Psoas muscle (tissue), 7 donors: ENCODE measurements at regions not wholly inside any gene's neighbourhood (a gene's known extent, or its start where the extent isn't known, plus 50 kb on each side); places are given as distances from the start of the nearest gene placed in this dataset.

Experiments used
- ATAC-seq, 4 donors: fragments of 200-7000 bp; cut with Tn5 transposase; one replicate each; pipeline ENCODE4 v1.9.1; 2020; ENCODE audit warnings: moderate library complexity in 3 of 4, mild to moderate bottlenecking in 2 of 4
- DNase-seq, 2 donors: peaks; one replicate each; pipeline ENCODE4 v3.0.0-alpha.2; 2020
- H3K27ac ChIP-seq: fragments of 200-600 bp; one replicate; pipeline ENCODE4 v1.8.0; 2022
- H3K27me3 ChIP-seq, 3 donors: fragments of 200-600 bp in 1 of 3; one replicate each; pipeline versions ENCODE4 v1.6.1 to v1.8.0; 2013 to 2022; ENCODE audit warnings: low read length in 2 of 3, mild to moderate bottlenecking in 2 of 3, moderate library complexity in 1 of 3; ENCODE audit not compliant: insufficient read depth in 3 of 3
- H3K36me3 ChIP-seq, 2 donors: fragments of 200-600 bp in 1 of 2; one replicate each; pipeline versions ENCODE4 v1.6.1 to v1.8.0; 2013 to 2022; ENCODE audit warnings: low read depth in 1 of 2, mild to moderate bottlenecking in 1 of 2, moderate library complexity in 1 of 2; ENCODE audit not compliant: insufficient read depth in 1 of 2
- H3K4me1 ChIP-seq: fragments of 200-600 bp; one replicate; pipeline ENCODE4 v1.8.0; 2022
- H3K4me3 ChIP-seq: fragments of 200-600 bp; one replicate; pipeline ENCODE4 v1.8.0; 2022; ENCODE audit warnings: mild to moderate bottlenecking
- H3K9me3 ChIP-seq: fragments of 200-600 bp; one replicate; pipeline ENCODE4 v1.8.0; 2022
- CTCF ChIP-seq: fragments of 200-600 bp; IDR thresholded peaks from one replicate; pipeline ENCODE4 v1.8.0; 2022; ENCODE audit warnings: antibody characterized with exemption
- WGBS, 3 donors: extraction: QIAGEN DNeasy Blood & Tissue Kit; methylation state at CpG; one replicate each; pipeline versions ENCODE4 v1.1.6 to v1.1.7; 2013; 5-methylcytosine and 5-hydroxymethylcytosine counted together
- intact Hi-C, 2 donors: fragments of 100-400 bp; cut with DNase I; formaldehyde crosslinking; loops; one replicate each; pipeline versions ENCODE4 v1.11.0 to v1.14.2; 2022
- donor health status: healthy with polysubstance abuse.
- donor health status: DM: no; HTN: no; CAD: no; lungs with moderate emphysema.
- donor health status: Bipolar disorder and iron deficiency.
- donor health status: healthy.
- donor health status: DM: yes; HTN: yes; CAD: no.
- donor health status: DM: no; HTN: no; CAD: no.
- donor health status: DM: yes; HTN: yes; CAD: no.

GRCh38 chr20:58600756-58601155 lies 50.3 kb upstream of the STX16 start:
- Histone ChIP-seq H3K4me1 (peaks cover 16% of the 10 kb centered on the region), H3K36me3 (no peaks in the 10 kb centered on the region), H3K9me3 (no peaks in the 10 kb centered on the region), H3K27ac (no peak overlapping the region), H3K4me3 (no peak overlapping the region), H3K27me3 (peaks cover 0 to 8% (median 0%) of the 10 kb centered on the region in 3 donors)
- ATAC-seq = no peak
- intact Hi-C loops = no loop called here
- no peak for TF ChIP-seq CTCF
- no peak for DNase-seq
- WGBS, 3 donors = 86 to 93% (median 88%) methylated on average over 4 of the region's 4 CpGs

GRCh38 chr20:58599966-58600365 lies 51.1 kb upstream of the STX16 start:
- TF ChIP-seq CTCF = no peak
- H3K4me3 ChIP-seq = no peak overlapping the region
- ATAC-seq = no peak
- DNase-seq = peak in 1 of 2 donors; percentile 29
- peaks cover 0 to 8% (median 0%) of the 10 kb centered on the region in 3 donors for H3K27me3 ChIP-seq
- intact Hi-C loops = no loop called here
- H3K4me1 ChIP-seq = peaks cover 16% of the 10 kb centered on the region
- H3K9me3 ChIP-seq = no peaks in the 10 kb centered on the region
- WGBS, 3 donors = 91 to 93% (median 92%) methylated on average over 10 of the region's 10 CpGs
- H3K36me3 ChIP-seq = no peaks in the 10 kb centered on the region
- no peak overlapping the region for H3K27ac ChIP-seq

GRCh38 chr20:58598211-58599015 lies 52.7 kb upstream of the STX16 start:
- DNase-seq (peak; percentile 70 to 77), ATAC-seq (peak; percentile 36 to 66 (median 60))
- H3K4me1 ChIP-seq = peaks cover 16% of the 10 kb centered on the region
- peaks cover 0 to 7% (median 0%) of the 10 kb centered on the region in 3 donors for H3K27me3 ChIP-seq
- no peak overlapping the region for H3K4me3 ChIP-seq
- WGBS, 3 donors = 52 to 68% (median 55%) methylated on average over 6 of the region's 6 CpGs
- no peaks in the 10 kb centered on the region for H3K9me3 ChIP-seq
- no peak for TF ChIP-seq CTCF
- intact Hi-C loops = no loop called here
- H3K27ac ChIP-seq = no peak overlapping the region
- no peaks in the 10 kb centered on the region for H3K36me3 ChIP-seq

- Histone ChIP-seq H3K9me3 (no peaks in the 10 kb centered on the region), H3K4me1 (peaks cover 16% of the 10 kb centered on the region), H3K36me3 (no peaks in the 10 kb centered on the region), H3K27ac (peak overlapping the region; percentile 4), H3K4me3 (peak overlapping the region; percentile 22), H3K27me3 (peaks cover 0 to 10% (median 3%) of the 10 kb centered on the region in 3 donors)
- WGBS, 3 donors = 14 to 25% (median 15%) methylated on average over 18 of the region's 18 CpGs
- peak; percentile 56 to 87 (median 74) for ATAC-seq
- intact Hi-C loops = no loop called here
- peak; percentile 41 to 64 for DNase-seq
- TF ChIP-seq CTCF = no peak
These were observed 53.7 kb upstream of the STX16 start for GRCh38 chr20:58597249-58597891.
